ENCODE measurements at regions not wholly inside any gene's neighbourhood (a gene's known extent, or its start where the extent isn't known, plus 50 kb on each side); places are given as distances from the start of the nearest gene placed in this dataset.

DNA sequence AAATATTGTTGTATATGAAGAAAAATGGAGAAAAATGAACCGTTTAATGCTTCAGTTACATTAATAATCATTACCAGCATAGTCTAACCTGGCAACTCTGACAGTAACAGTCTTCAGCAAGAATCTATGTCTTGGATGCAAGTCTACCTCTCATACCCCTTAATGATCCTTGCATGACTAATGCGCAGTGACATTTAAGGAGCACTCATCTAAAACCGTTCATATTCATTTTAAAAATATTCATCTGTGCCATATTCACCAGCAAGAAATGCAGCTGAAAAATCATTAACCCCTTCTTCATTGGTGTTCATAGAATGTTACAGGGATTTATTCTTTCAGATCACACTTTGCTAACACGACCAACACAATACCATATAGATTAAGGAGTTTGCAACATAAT lies 227.2 kb upstream of the ASCC3 start:
- ATAC-seq: no peak
- TF ChIP-seq GLIS3 (CRISPR knock-in tag; IDR thresholded peaks at IDR 0.05) (no peak), ZFP30 (CRISPR knock-in tag; IDR thresholded peaks at IDR 0.05) (no peak), ZC3H10 (CRISPR knock-in tag; IDR thresholded peaks at IDR 0.05) (no peak), ARNTL (CRISPR knock-in tag; IDR thresholded peaks at IDR 0.05; ENCODE audit: borderline replicate concordance, low read depth) (no peak), RARB (CRISPR knock-in tag; IDR thresholded peaks at IDR 0.05) (no peak), ZNF8 (CRISPR knock-in tag; IDR thresholded peaks at IDR 0.05) (no peak), ISL1 (CRISPR knock-in tag; IDR thresholded peaks at IDR 0.05) (no peak), PPARA (CRISPR knock-in tag; IDR thresholded peaks at IDR 0.05; ENCODE audit: borderline replicate concordance) (no peak), TCF4 (CRISPR knock-in tag; IDR thresholded peaks at IDR 0.05; ENCODE audit: borderline replicate concordance) (no peak), ZFP3 (CRISPR knock-in tag; IDR thresholded peaks at IDR 0.05) (no peak), OSR1 (CRISPR knock-in tag; IDR thresholded peaks at IDR 0.05) (no peak), TOX (CRISPR knock-in tag; IDR thresholded peaks at IDR 0.05; ENCODE audit: borderline replicate concordance) (no peak), CSDC2 (CRISPR knock-in tag; IDR thresholded peaks at IDR 0.05) (no peak)
- TF ChIP-seq, protein P1, sequence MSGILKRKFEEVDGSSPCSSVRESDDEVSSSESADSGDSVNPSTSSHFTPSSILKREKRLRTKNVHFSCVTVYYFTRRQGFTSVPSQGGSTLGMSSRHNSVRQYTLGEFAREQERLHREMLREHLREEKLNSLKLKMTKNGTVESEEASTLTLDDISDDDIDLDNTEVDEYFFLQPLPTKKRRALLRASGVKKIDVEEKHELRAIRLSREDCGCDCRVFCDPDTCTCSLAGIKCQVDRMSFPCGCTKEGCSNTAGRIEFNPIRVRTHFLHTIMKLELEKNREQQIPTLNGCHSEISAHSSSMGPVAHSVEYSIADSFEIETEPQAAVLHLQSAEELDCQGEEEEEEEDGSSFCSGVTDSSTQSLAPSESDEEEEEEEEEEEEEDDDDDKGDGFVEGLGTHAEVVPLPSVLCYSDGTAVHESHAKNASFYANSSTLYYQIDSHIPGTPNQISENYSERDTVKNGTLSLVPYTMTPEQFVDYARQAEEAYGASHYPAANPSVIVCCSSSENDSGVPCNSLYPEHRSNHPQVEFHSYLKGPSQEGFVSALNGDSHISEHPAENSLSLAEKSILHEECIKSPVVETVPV (CRISPR knock-in tag; IDR thresholded peaks at IDR 0.05): no peak
- TF ChIP-seq, protein P2, sequence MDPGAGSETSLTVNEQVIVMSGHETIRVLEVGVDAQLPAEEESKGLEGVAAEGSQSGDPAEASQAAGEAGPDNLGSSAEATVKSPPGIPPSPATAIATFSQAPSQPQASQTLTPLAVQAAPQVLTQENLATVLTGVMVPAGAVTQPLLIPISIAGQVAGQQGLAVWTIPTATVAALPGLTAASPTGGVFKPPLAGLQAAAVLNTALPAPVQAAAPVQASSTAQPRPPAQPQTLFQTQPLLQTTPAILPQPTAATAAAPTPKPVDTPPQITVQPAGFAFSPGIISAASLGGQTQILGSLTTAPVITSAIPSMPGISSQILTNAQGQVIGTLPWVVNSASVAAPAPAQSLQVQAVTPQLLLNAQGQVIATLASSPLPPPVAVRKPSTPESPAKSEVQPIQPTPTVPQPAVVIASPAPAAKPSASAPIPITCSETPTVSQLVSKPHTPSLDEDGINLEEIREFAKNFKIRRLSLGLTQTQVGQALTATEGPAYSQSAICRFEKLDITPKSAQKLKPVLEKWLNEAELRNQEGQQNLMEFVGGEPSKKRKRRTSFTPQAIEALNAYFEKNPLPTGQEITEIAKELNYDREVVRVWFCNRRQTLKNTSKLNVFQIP (CRISPR knock-in tag; IDR thresholded peaks at IDR 0.05; ENCODE audit: borderline replicate concordance, low read depth): no peak

DNA sequence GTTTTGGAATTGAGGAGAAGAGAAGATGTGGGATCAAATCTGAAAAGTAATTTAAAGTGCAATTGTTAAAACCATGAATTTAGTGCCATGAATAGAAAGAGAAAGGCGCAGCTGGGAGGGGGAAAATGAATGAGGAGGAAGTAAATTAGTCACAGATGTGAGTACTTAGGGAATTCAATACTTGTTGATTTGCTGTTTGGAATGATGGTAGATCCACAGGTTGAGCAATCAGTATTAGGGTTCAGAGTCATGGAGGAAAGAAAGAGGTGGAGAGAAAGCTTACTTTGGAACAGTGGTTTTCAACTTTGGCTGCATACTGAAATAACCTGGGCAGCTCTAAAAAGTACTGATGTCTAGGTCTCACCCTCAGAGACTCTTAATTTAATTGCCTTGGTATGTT lies 229.7 kb upstream of the ASCC3 start:
- ATAC-seq: no peak

DNA sequence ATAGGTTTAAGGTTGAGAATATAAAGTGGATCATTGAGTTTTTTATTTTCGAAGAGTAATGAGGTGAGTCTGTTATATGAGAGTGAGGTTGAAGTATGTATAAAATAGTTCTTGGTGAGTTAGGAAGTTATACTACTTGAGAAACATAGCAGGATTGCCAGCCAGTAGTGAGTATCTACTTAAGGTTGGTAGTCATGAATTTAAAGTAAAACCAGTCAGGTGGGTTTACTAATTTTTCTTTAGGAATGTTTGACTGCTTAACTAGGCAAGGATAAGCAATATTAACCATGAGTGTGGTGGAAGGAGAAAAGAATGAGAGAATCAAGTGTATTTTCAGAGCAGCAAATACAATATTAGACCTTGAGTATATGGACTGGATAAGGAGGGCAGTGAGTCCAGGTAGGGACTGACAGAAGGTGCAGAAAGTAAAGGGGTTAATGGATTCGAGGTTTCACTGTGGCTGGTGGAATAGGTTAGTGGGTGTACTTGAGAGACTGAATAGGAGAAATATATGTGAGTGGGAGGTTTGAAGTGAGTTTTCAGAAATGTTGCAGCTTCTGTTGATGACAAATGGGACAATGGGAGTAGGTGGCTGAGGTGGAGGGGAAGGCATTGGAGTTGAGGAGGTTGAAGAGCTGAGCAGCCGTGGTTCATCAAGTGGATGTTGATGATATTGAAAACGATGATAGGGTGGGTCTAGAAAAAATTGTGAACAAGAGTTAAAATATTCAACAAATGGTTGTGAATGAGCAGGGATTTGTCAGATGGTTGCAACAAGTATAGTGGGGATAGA lies 232.5 kb upstream of the ASCC3 start:
- no peak for ATAC-seq
- TF ChIP-seq RARB (CRISPR knock-in tag; IDR thresholded peaks at IDR 0.05) (no peak), ZC3H10 (CRISPR knock-in tag; IDR thresholded peaks at IDR 0.05) (no peak), ARNTL (CRISPR knock-in tag; IDR thresholded peaks at IDR 0.05; ENCODE audit: borderline replicate concordance, low read depth) (no peak), ISL1 (CRISPR knock-in tag; IDR thresholded peaks at IDR 0.05) (no peak), PPARA (CRISPR knock-in tag; IDR thresholded peaks at IDR 0.05; ENCODE audit: borderline replicate concordance) (no peak), TCF4 (CRISPR knock-in tag; IDR thresholded peaks at IDR 0.05; ENCODE audit: borderline replicate concordance) (no peak), TOX (CRISPR knock-in tag; IDR thresholded peaks at IDR 0.05; ENCODE audit: borderline replicate concordance) (no peak), ZFP3 (CRISPR knock-in tag; IDR thresholded peaks at IDR 0.05) (no peak), ZFP30 (CRISPR knock-in tag; IDR thresholded peaks at IDR 0.05) (no peak), ZNF565 (CRISPR knock-in tag; conservative IDR thresholded peaks at IDR 0.05; ENCODE audit: low read depth) (no peak), SNAI2 (CRISPR knock-in tag; IDR thresholded peaks at IDR 0.05) (no peak), GLIS3 (CRISPR knock-in tag; IDR thresholded peaks at IDR 0.05) (no peak), BACH2 (CRISPR knock-in tag; IDR thresholded peaks at IDR 0.05; ENCODE audit: borderline replicate concordance) (no peak)
- TF ChIP-seq, protein P3, sequence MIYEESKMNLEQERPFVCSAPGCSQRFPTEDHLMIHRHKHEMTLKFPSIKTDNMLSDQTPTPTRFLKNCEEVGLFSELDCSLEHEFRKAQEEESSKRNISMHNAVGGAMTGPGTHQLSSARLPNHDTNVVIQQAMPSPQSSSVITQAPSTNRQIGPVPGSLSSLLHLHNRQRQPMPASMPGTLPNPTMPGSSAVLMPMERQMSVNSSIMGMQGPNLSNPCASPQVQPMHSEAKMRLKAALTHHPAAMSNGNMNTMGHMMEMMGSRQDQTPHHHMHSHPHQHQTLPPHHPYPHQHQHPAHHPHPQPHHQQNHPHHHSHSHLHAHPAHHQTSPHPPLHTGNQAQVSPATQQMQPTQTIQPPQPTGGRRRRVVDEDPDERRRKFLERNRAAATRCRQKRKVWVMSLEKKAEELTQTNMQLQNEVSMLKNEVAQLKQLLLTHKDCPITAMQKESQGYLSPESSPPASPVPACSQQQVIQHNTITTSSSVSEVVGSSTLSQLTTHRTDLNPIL (CRISPR knock-in tag; IDR thresholded peaks at IDR 0.05; ENCODE audit: low read depth): no peak
- TF ChIP-seq, protein P2 (CRISPR knock-in tag; IDR thresholded peaks at IDR 0.05; ENCODE audit: borderline replicate concordance, low read depth): no peak
- TF ChIP-seq, protein P1 (CRISPR knock-in tag; IDR thresholded peaks at IDR 0.05): no peak

More for the DNA sequence above, 229.7 kb upstream of the ASCC3 start:
- TF ChIP-seq ZC3H10 (CRISPR knock-in tag; IDR thresholded peaks at IDR 0.05): no peak
- TF ChIP-seq, protein P1 (CRISPR knock-in tag; IDR thresholded peaks at IDR 0.05): no peak
- no peak for TF ChIP-seq PPARA (CRISPR knock-in tag; IDR thresholded peaks at IDR 0.05; ENCODE audit: borderline replicate concordance)
- no peak for TF ChIP-seq ISL1 (CRISPR knock-in tag; IDR thresholded peaks at IDR 0.05)
- no peak for TF ChIP-seq ZNF70 (CRISPR knock-in tag; IDR thresholded peaks at IDR 0.05)
- no peak for TF ChIP-seq ZFP30 (CRISPR knock-in tag; IDR thresholded peaks at IDR 0.05)
- TF ChIP-seq CSDC2 (CRISPR knock-in tag; IDR thresholded peaks at IDR 0.05): no peak
- TF ChIP-seq RARB (CRISPR knock-in tag; IDR thresholded peaks at IDR 0.05): no peak
- no peak for TF ChIP-seq BACH2 (CRISPR knock-in tag; IDR thresholded peaks at IDR 0.05; ENCODE audit: borderline replicate concordance)
- no peak for TF ChIP-seq ZNF8 (CRISPR knock-in tag; IDR thresholded peaks at IDR 0.05)
- TF ChIP-seq SNAI2 (CRISPR knock-in tag; IDR thresholded peaks at IDR 0.05): no peak
- TF ChIP-seq, protein P4, sequence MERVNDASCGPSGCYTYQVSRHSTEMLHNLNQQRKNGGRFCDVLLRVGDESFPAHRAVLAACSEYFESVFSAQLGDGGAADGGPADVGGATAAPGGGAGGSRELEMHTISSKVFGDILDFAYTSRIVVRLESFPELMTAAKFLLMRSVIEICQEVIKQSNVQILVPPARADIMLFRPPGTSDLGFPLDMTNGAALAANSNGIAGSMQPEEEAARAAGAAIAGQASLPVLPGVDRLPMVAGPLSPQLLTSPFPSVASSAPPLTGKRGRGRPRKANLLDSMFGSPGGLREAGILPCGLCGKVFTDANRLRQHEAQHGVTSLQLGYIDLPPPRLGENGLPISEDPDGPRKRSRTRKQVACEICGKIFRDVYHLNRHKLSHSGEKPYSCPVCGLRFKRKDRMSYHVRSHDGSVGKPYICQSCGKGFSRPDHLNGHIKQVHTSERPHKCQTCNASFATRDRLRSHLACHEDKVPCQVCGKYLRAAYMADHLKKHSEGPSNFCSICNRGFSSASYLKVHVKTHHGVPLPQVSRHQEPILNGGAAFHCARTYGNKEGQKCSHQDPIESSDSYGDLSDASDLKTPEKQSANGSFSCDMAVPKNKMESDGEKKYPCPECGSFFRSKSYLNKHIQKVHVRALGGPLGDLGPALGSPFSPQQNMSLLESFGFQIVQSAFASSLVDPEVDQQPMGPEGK (CRISPR knock-in tag; IDR thresholded peaks at IDR 0.05; ENCODE audit: borderline replicate concordance): no peak
